K562 (cell line): ENCODE measurements at regions not wholly inside any gene's neighbourhood (a gene's known extent, or its start where the extent isn't known, plus 50 kb on each side); places are given as distances from the start of the nearest gene placed in this dataset.

ENCODE experiments used
- DDX20 ChIP-seq: fragments of 450-650 bp; IDR thresholded peaks from 2 replicates; pipeline ENCODE4 v1.6.1; 2016; ENCODE audit warnings: missing genetic modification characterization, low read depth, mild to moderate bottlenecking, missing compliant biosample characterization, moderate library complexity
- MCM7 ChIP-seq, 2 experiments: fragments of 450-650 bp; IDR thresholded peaks; 2 replicates each; pipeline ENCODE4 v1.6.1; 2016 to 2018
- NELFE ChIP-seq: IDR thresholded peaks from 2 replicates; pipeline ENCODE4 v1.6.1; 2011; ENCODE audit warnings: mild to moderate bottlenecking; ENCODE audit not compliant: insufficient read depth, insufficient read length
- PURB ChIP-seq: sonication (generic); formaldehyde crosslinking; IDR thresholded peaks from 2 replicates; pipeline ENCODE4 v1.9.0; 2021; ENCODE audit warnings: low read depth, mild to moderate bottlenecking, missing genetic modification reagents
- RBBP5 ChIP-seq: fragments of 200-600 bp; sonication (generic); IDR thresholded peaks from 2 replicates; pipeline ENCODE4 v1.6.1; 2012; ENCODE audit warnings: borderline replicate concordance, mild to moderate bottlenecking, low read length, control low read depth, inconsistent platforms; ENCODE audit not compliant: insufficient read depth, poor library complexity, severe bottlenecking
- ZSCAN29 ChIP-seq: fragments of 450-650 bp; IDR thresholded peaks from 2 replicates; pipeline ENCODE4 v1.6.1; 2017
- TF ChIP-seq, protein P1 (sequence below), 3 experiments: fragments of 200-800 bp in 1 of 3; fragments of 250-450 bp in 1 of 3; fragments of 450-650 bp in 1 of 3; sonication (Bioruptor Pico) in 1 of 3; sonication (Bioruptor generic) in 1 of 3; formaldehyde crosslinking in 1 of 3; IDR thresholded peaks; 2 replicates each; pipeline versions ENCODE4 v1.6.1 to v1.8.0; 2016 to 2022; ENCODE audit warnings: mild to moderate bottlenecking in 2 of 3, missing genetic modification characterization in 2 of 3, missing compliant biosample characterization in 1 of 3, moderate library complexity in 1 of 3
- TF ChIP-seq, protein P2 (sequence below): fragments of 250-450 bp; sonication (Bioruptor Pico); IDR thresholded peaks from 2 replicates; pipeline ENCODE4 v1.9.0; 2021; ENCODE audit warnings: mild to moderate bottlenecking

DNA sequence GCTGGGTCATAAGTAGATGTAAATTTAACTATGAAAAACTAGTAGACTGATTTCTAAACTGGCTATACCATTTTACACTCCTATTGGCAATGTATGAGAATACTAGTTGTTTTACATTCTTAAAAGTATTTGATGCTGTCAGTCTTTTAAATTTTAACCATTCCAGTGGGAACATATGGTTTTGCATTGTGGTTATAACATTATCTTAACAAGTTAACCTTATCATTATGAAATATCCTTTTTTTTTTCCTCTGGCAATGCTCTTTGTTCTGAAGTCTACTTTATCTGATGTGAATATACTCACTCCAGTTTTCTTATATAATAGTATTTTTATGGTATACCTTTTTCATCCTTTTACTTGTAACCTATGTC is 548.9 kb upstream of the CLINT1 start (continued):
- TF ChIP-seq, protein P1, sequence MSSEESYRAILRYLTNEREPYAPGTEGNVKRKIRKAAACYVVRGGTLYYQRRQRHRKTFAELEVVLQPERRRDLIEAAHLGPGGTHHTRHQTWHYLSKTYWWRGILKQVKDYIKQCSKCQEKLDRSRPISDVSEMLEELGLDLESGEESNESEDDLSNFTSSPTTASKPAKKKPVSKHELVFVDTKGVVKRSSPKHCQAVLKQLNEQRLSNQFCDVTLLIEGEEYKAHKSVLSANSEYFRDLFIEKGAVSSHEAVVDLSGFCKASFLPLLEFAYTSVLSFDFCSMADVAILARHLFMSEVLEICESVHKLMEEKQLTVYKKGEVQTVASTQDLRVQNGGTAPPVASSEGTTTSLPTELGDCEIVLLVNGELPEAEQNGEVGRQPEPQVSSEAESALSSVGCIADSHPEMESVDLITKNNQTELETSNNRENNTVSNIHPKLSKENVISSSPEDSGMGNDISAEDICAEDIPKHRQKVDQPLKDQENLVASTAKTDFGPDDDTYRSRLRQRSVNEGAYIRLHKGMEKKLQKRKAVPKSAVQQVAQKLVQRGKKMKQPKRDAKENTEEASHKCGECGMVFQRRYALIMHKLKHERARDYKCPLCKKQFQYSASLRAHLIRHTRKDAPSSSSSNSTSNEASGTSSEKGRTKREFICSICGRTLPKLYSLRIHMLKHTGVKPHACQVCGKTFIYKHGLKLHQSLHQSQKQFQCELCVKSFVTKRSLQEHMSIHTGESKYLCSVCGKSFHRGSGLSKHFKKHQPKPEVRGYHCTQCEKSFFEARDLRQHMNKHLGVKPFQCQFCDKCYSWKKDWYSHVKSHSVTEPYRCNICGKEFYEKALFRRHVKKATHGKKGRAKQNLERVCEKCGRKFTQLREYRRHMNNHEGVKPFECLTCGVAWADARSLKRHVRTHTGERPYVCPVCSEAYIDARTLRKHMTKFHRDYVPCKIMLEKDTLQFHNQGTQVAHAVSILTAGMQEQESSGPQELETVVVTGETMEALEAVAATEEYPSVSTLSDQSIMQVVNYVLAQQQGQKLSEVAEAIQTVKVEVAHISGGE (CRISPR knock-in tag; IDR thresholded peaks at IDR 0.05): no peak
- no peak for TF ChIP-seq RBBP5
- no peak for TF ChIP-seq MCM7 (IDR thresholded peaks at IDR 0.05)
- TF ChIP-seq, protein P2, sequence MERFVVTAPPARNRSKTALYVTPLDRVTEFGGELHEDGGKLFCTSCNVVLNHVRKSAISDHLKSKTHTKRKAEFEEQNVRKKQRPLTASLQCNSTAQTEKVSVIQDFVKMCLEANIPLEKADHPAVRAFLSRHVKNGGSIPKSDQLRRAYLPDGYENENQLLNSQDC (CRISPR knock-in tag): no peak
- TF ChIP-seq PURB (CRISPR knock-in tag): no peak
- TF ChIP-seq DDX20 (tag): no peak
- TF ChIP-seq NELFE: no peak
- TF ChIP-seq ZSCAN29: no peak
